ENCODE measurements at regions not wholly inside any gene's neighbourhood (a gene's known extent, or its start where the extent isn't known, plus 50 kb on each side); places are given as distances from the start of the nearest gene placed in this dataset.

- DNase-seq (ENCODE audit: low spot score) = no peak
- no peak for TF ChIP-seq CTCF (IDR thresholded peaks at IDR 0.05; ENCODE audit: borderline replicate concordance, control extremely low read depth, extremely low read depth, insufficient read depth, missing control alignments)
- in situ Hi-C loops (cut with MboI; ENCODE audit: low sequenced_read_pairs, unreplicated experiment) = no loop called here
These were observed 77.9 kb upstream of the TSC22D2 start for GRCh38 chr3:150330174-150330573.

GRCh38 chr3:150329408-150329807 lies 78.7 kb upstream of the TSC22D2 start:
- DNase-seq (ENCODE audit: low spot score) = no peak
- in situ Hi-C loops (cut with MboI; ENCODE audit: low sequenced_read_pairs, unreplicated experiment) = no loop called here
- TF ChIP-seq CTCF (IDR thresholded peaks at IDR 0.05; ENCODE audit: borderline replicate concordance, control extremely low read depth, extremely low read depth, insufficient read depth, missing control alignments) = no peak

- no peak for TF ChIP-seq CTCF (IDR thresholded peaks at IDR 0.05; ENCODE audit: borderline replicate concordance, control extremely low read depth, extremely low read depth, insufficient read depth, missing control alignments)
- in situ Hi-C loops (cut with MboI; ENCODE audit: low sequenced_read_pairs, unreplicated experiment) = no loop called here
- DNase-seq (ENCODE audit: low spot score) = no peak
These were observed 79.5 kb upstream of the TSC22D2 start for GRCh38 chr3:150328654-150329040.

- DNase-seq (ENCODE audit: low spot score) = no peak
- TF ChIP-seq CTCF (IDR thresholded peaks at IDR 0.05; ENCODE audit: borderline replicate concordance, control extremely low read depth, extremely low read depth, insufficient read depth, missing control alignments) = no peak
- in situ Hi-C loops (cut with MboI; ENCODE audit: low sequenced_read_pairs, unreplicated experiment) = no loop called here
These were observed 80.1 kb upstream of the TSC22D2 start for GRCh38 chr3:150327678-150328653.

- no peak for TF ChIP-seq CTCF (IDR thresholded peaks at IDR 0.05; ENCODE audit: borderline replicate concordance, control extremely low read depth, extremely low read depth, insufficient read depth, missing control alignments)
- in situ Hi-C loops (cut with MboI; ENCODE audit: low sequenced_read_pairs, unreplicated experiment) = no loop called here
- DNase-seq (ENCODE audit: low spot score) = no peak
These were observed 83.3 kb upstream of the TSC22D2 start for GRCh38 chr3:150324788-150325187.

GRCh38 chr3:150324245-150324644 lies 83.9 kb upstream of the TSC22D2 start:
- in situ Hi-C loops (cut with MboI; ENCODE audit: low sequenced_read_pairs, unreplicated experiment) = no loop called here
- DNase-seq (ENCODE audit: low spot score) = no peak
- no peak for TF ChIP-seq CTCF (IDR thresholded peaks at IDR 0.05; ENCODE audit: borderline replicate concordance, control extremely low read depth, extremely low read depth, insufficient read depth, missing control alignments)

Data from GM13976 (cell line).